ENCODE measurements at regions not wholly inside any gene's neighbourhood (a gene's known extent, or its start where the extent isn't known, plus 50 kb on each side); places are given as distances from the start of the nearest gene placed in this dataset.

GRCh38 chr11:11004069-11004468 is 146.2 kb upstream of the ZBED5 start:
- no peak overlapping the region for H3K4me3 ChIP-seq (ENCODE audit: control insufficient read depth, low read depth, low read length)
- no peak for DNase-seq (ENCODE audit: low read depth)
- TF ChIP-seq CTCF (IDR thresholded peaks at IDR 0.05; ENCODE audit: control insufficient read depth, insufficient read depth, low read depth, low read length, missing control alignments): no peak

GRCh38 chr11:11003226-11003625 is 145.4 kb upstream of the ZBED5 start:
- no peak overlapping the region for H3K4me3 ChIP-seq (ENCODE audit: control insufficient read depth, low read depth, low read length)
- no peak for TF ChIP-seq CTCF (IDR thresholded peaks at IDR 0.05; ENCODE audit: control insufficient read depth, insufficient read depth, low read depth, low read length, missing control alignments)
- DNase-seq (ENCODE audit: low read depth): no peak

GRCh38 chr11:11000579-11001283 is 142.9 kb upstream of the ZBED5 start:
- TF ChIP-seq CTCF (IDR thresholded peaks at IDR 0.05; ENCODE audit: control insufficient read depth, insufficient read depth, low read depth, low read length, missing control alignments): no peak
- no peak overlapping the region for H3K4me3 ChIP-seq (ENCODE audit: control insufficient read depth, low read depth, low read length)
- DNase-seq (ENCODE audit: low read depth): no peak

GRCh38 chr11:10998674-10999073 is 140.8 kb upstream of the ZBED5 start:
- TF ChIP-seq CTCF (IDR thresholded peaks at IDR 0.05; ENCODE audit: control insufficient read depth, insufficient read depth, low read depth, low read length, missing control alignments): no peak
- DNase-seq (ENCODE audit: low read depth): no peak
- H3K4me3 ChIP-seq (ENCODE audit: control insufficient read depth, low read depth, low read length): no peak overlapping the region

GRCh38 chr11:10996678-10997077 is 138.8 kb upstream of the ZBED5 start:
- no peak overlapping the region for H3K4me3 ChIP-seq (ENCODE audit: control insufficient read depth, low read depth, low read length)
- no peak for DNase-seq (ENCODE audit: low read depth)
- TF ChIP-seq CTCF (IDR thresholded peaks at IDR 0.05; ENCODE audit: control insufficient read depth, insufficient read depth, low read depth, low read length, missing control alignments): no peak

- H3K4me3 ChIP-seq (ENCODE audit: control insufficient read depth, low read depth, low read length): no peak overlapping the region
- no peak for DNase-seq (ENCODE audit: low read depth)
- no peak for TF ChIP-seq CTCF (IDR thresholded peaks at IDR 0.05; ENCODE audit: control insufficient read depth, insufficient read depth, low read depth, low read length, missing control alignments)
Measured at GRCh38 chr11:10993640-10994039, 135.8 kb upstream of the ZBED5 start.

Measured in AG09309 (cell line).